HEK293T (cell line): ENCODE measurements at regions not wholly inside any gene's neighbourhood (a gene's known extent, or its start where the extent isn't known, plus 50 kb on each side); places are given as distances from the start of the nearest gene placed in this dataset.

Experiments used
- BHLHE40 ChIP-seq: fragments of 450-650 bp; IDR thresholded peaks from 2 replicates; pipeline ENCODE4 v1.6.1; 2016; ENCODE audit warnings: mild to moderate bottlenecking, moderate library complexity, borderline replicate concordance
- FOXM1 ChIP-seq: fragments of 450-650 bp; IDR thresholded peaks from 2 replicates; pipeline ENCODE4 v1.6.1; 2017; ENCODE audit warnings: mild to moderate bottlenecking, borderline replicate concordance
- SP1 ChIP-seq: fragments of 450-650 bp; IDR thresholded peaks from 2 replicates; pipeline ENCODE4 v1.6.1; 2017

DNA sequence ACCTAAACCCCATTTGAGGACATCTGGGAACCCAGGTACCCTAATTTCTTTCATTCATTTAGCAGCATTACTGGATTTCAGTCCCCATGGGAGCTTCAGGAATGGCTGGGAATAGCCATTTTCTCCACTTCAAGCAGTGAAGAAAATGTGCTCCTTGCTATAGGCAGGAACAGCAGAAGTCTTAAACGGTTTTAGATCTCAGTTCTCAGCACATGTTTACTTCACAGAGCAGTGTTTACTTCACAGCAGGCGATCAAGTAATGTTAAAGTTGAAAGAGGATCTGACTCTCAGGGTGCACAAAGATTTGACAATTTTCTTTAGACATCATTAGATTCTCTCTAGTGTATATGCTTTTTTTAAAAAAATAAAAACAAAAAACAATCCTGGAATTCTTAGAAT, 109.3 kb downstream of the TBC1D30 start:
- TF ChIP-seq BHLHE40 (no peak), SP1 (no peak), FOXM1 (no peak)
